Trophoblast cell (in vitro differentiated cells and primary cell): ENCODE measurements at regions not wholly inside any gene's neighbourhood (a gene's known extent, or its start where the extent isn't known, plus 50 kb on each side); places are given as distances from the start of the nearest gene placed in this dataset.

Source experiments
- DNase-seq, 2 donors: peaks; one replicate each; pipeline ENCODE4 v3.0.0-alpha.2; 2016
- H2AFZ ChIP-seq: 2 replicates; pipeline ENCODE4 v1.6.1; 2013; ENCODE audit warnings: low read length, moderate library complexity, mild to moderate bottlenecking; ENCODE audit not compliant: insufficient read depth, poor library complexity
- H2AK5ac ChIP-seq: 2 replicates; pipeline ENCODE4 v1.6.1; 2013; ENCODE audit warnings: mild to moderate bottlenecking, low read length
- H2BK120ac ChIP-seq: 2 replicates; pipeline ENCODE4 v1.6.1; 2013; ENCODE audit warnings: low read length, mild to moderate bottlenecking, moderate library complexity; ENCODE audit not compliant: insufficient read depth, poor library complexity
- H2BK12ac ChIP-seq: 2 replicates; pipeline ENCODE4 v1.6.1; 2013; ENCODE audit warnings: mild to moderate bottlenecking, low read length, moderate library complexity
- H2BK5ac ChIP-seq: 2 replicates; pipeline ENCODE4 v1.6.1; 2013; ENCODE audit warnings: low read length, low read depth, moderate library complexity, mild to moderate bottlenecking; ENCODE audit not compliant: poor library complexity
- H3K14ac ChIP-seq: 2 replicates; pipeline ENCODE4 v1.6.1; 2013; ENCODE audit warnings: mild to moderate bottlenecking, low read length
- H3K18ac ChIP-seq: 2 replicates; pipeline ENCODE4 v1.6.1; 2013; ENCODE audit warnings: mild to moderate bottlenecking, low read length
- H3K23ac ChIP-seq: 2 replicates; pipeline ENCODE4 v1.6.1; 2013; ENCODE audit warnings: low read length
- H3K27ac ChIP-seq: 2 replicates; pipeline ENCODE4 v1.5.1; 2013; ENCODE audit warnings: low read depth, mild to moderate bottlenecking, inconsistent platforms, low read length, moderate library complexity
- H3K27me3 ChIP-seq: 2 replicates; pipeline ENCODE4 v1.6.1; 2013; ENCODE audit warnings: inconsistent platforms, mild to moderate bottlenecking, low read length, moderate library complexity; ENCODE audit not compliant: insufficient read depth
- H3K36me3 ChIP-seq, 2 experiments: 1 replicate in 1 of 2; 2 replicates in 1 of 2; pipeline ENCODE4 v1.6.1; 2013; ENCODE audit warnings: low read length in 2 of 2, mild to moderate bottlenecking in 2 of 2, moderate library complexity in 1 of 2; ENCODE audit not compliant: insufficient read depth in 2 of 2, control insufficient read depth in 1 of 2
- H3K4ac ChIP-seq: 2 replicates; pipeline ENCODE4 v1.6.1; 2013; ENCODE audit warnings: low read depth, mild to moderate bottlenecking, low read length, moderate library complexity
- H3K4me1 ChIP-seq, 2 experiments: 1 replicate in 1 of 2; 2 replicates in 1 of 2; pipeline ENCODE4 v1.6.1; 2013; ENCODE audit warnings: low read length in 2 of 2, mild to moderate bottlenecking in 2 of 2, moderate library complexity in 1 of 2; ENCODE audit not compliant: insufficient read depth in 2 of 2, control insufficient read depth in 1 of 2
- H3K4me2 ChIP-seq: 2 replicates; pipeline ENCODE4 v1.6.1; 2013; ENCODE audit warnings: inconsistent platforms, mild to moderate bottlenecking, low read length, moderate library complexity
- H3K4me3 ChIP-seq: 2 replicates; pipeline ENCODE4 v1.5.1; 2013; ENCODE audit warnings: mild to moderate bottlenecking, low read depth, low read length, inconsistent platforms
- H3K79me1 ChIP-seq: one replicate; pipeline ENCODE4 v1.6.1; 2013; ENCODE audit warnings: low read length
- H3K79me2 ChIP-seq: 2 replicates; pipeline ENCODE4 v1.6.1; 2013; ENCODE audit warnings: low read length, mild to moderate bottlenecking; ENCODE audit not compliant: control insufficient read depth, insufficient read depth, poor library complexity
- H3K9ac ChIP-seq: 2 replicates; pipeline ENCODE4 v1.6.1; 2013; ENCODE audit warnings: mild to moderate bottlenecking, low read length
- H3K9me3 ChIP-seq: 2 replicates; pipeline ENCODE4 v1.6.1; 2013; ENCODE audit warnings: low read depth, mild to moderate bottlenecking, control low read depth, inconsistent platforms, low read length; ENCODE audit not compliant: insufficient read depth
- H4K12ac ChIP-seq: 2 replicates; pipeline ENCODE4 v1.6.1; 2013; ENCODE audit warnings: low read depth, mild to moderate bottlenecking, low read length, moderate library complexity
- H4K8ac ChIP-seq: 2 replicates; pipeline ENCODE4 v1.6.1; 2013; ENCODE audit warnings: low read depth, mild to moderate bottlenecking, low read length, moderate library complexity
- H4K91ac ChIP-seq: one replicate; pipeline ENCODE4 v1.6.1; 2013; ENCODE audit warnings: low read depth, mild to moderate bottlenecking, low read length, moderate library complexity
- WGBS: extraction: QIAGEN DNeasy Blood & Tissue Kit; methylation state at CpG from one replicate; pipeline ENCODE4 v1.1.7; 2013; ENCODE audit warnings: missing lambda C conversion rate; ENCODE audit not compliant: insufficient read length, insufficient coverage; ENCODE audit errors: extremely low coverage; 5-methylcytosine and 5-hydroxymethylcytosine counted together

DNA sequence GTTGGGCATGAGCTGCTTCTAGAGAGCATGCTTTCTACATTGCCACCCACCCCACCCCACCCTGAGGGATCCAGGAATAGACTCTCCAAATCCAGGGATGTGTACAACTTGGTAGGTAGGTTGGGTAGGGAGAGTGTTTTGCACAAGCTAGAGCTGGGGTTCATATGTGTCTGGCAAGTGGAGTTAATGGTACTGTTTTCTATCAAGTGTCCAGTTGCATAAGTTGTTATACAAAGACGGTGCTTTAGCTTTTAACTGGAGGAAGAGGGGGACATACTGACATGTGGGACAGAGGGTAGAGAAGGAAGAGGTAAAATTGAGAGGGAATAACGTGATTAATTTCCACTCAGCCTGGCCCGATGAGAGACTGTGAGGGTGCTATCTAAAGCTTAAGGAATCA lies 51.0 kb upstream of the TNC start:
- H3K79me1 ChIP-seq: no peaks in the 10 kb centered on the region
- no peak overlapping the region for H2BK5ac ChIP-seq
- no peak overlapping the region for H4K8ac ChIP-seq
- no CpG with 5 or more reads among the region's 3 CpGs for WGBS
- H3K79me2 ChIP-seq: no peaks in the 10 kb centered on the region
- H3K18ac ChIP-seq: no peak overlapping the region
- H3K23ac ChIP-seq: no peak overlapping the region
- no peak overlapping the region for H2BK12ac ChIP-seq
- no peak overlapping the region for H3K4ac ChIP-seq
- no peak overlapping the region for H2BK120ac ChIP-seq
- H3K4me1 ChIP-seq: peaks cover 0 to 10% of the 10 kb centered on the region in 2 experiments
- H3K9me3 ChIP-seq: no peaks in the 10 kb centered on the region
- H2AK5ac ChIP-seq: no peak overlapping the region
- no peak overlapping the region for H2AFZ ChIP-seq
- no peaks in the 10 kb centered on the region for H3K27me3 ChIP-seq
- DNase-seq: no peak
- no peak overlapping the region for H3K4me3 ChIP-seq
- no peak overlapping the region for H4K91ac ChIP-seq
- H4K12ac ChIP-seq: no peak overlapping the region
- H3K14ac ChIP-seq: no peak overlapping the region
- no peak overlapping the region for H3K4me2 ChIP-seq
- H3K9ac ChIP-seq: no peak overlapping the region
- no peak overlapping the region for H3K27ac ChIP-seq
- H3K36me3 ChIP-seq: no peaks in the 10 kb centered on the region

GRCh38 chr9:115170358-115171073 lies 52.6 kb upstream of the TNC start:
- no peak overlapping the region for H2AFZ ChIP-seq
- no peaks in the 10 kb centered on the region for H3K9me3 ChIP-seq
- H3K27me3 ChIP-seq: no peaks in the 10 kb centered on the region
- no peak overlapping the region for H3K18ac ChIP-seq
- H3K4me1 ChIP-seq: peaks cover 0 to 10% of the 10 kb centered on the region in 2 experiments
- H4K12ac ChIP-seq: no peak overlapping the region
- no peak overlapping the region for H3K9ac ChIP-seq
- no CpG with 5 or more reads among the region's 5 CpGs for WGBS
- no peak for DNase-seq
- no peak overlapping the region for H3K27ac ChIP-seq
- H4K91ac ChIP-seq: peak overlapping the region; percentile 47
- H2BK12ac ChIP-seq: peak overlapping the region; percentile 45
- H2BK120ac ChIP-seq: no peak overlapping the region
- no peak overlapping the region for H3K4ac ChIP-seq
- H3K4me3 ChIP-seq: no peak overlapping the region
- H3K23ac ChIP-seq: no peak overlapping the region
- no peak overlapping the region for H4K8ac ChIP-seq
- H3K79me1 ChIP-seq: no peaks in the 10 kb centered on the region
- no peaks in the 10 kb centered on the region for H3K36me3 ChIP-seq
- H3K4me2 ChIP-seq: no peak overlapping the region
- H2BK5ac ChIP-seq: no peak overlapping the region
- H2AK5ac ChIP-seq: no peak overlapping the region
- no peak overlapping the region for H3K14ac ChIP-seq
- H3K79me2 ChIP-seq: no peaks in the 10 kb centered on the region

DNA sequence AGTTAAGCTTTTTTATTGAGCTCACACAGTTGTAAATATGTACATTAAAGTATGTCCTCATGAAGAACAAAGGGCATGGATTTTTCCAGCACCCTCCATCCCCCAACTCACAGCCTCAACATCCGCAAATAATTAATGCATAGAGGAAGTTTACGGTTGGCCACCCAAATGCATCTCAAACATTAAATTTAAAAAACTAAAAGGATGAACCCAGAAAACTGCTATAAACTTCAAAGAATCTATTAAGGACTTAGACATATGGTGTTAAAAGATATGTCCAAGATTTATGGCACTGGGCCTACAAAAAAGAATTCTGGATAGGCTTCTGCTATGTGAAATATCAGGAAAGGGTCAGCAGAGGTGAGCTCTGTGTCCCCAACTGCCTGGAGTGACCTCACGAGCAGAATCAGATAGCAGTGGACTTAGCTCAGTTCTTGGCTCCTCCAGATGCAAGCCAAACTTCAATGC lies 54.0 kb upstream of the TNC start:
- H3K23ac ChIP-seq: no peak overlapping the region
- H2BK12ac ChIP-seq: no peak overlapping the region
- H2BK120ac ChIP-seq: no peak overlapping the region
- H3K79me2 ChIP-seq: no peaks in the 10 kb centered on the region
- H3K27ac ChIP-seq: no peak overlapping the region
- no peak overlapping the region for H2BK5ac ChIP-seq
- H3K27me3 ChIP-seq: no peaks in the 10 kb centered on the region
- H3K79me1 ChIP-seq: no peaks in the 10 kb centered on the region
- H4K8ac ChIP-seq: no peak overlapping the region
- H3K9me3 ChIP-seq: no peaks in the 10 kb centered on the region
- H2AK5ac ChIP-seq: no peak overlapping the region
- H3K4me3 ChIP-seq: no peak overlapping the region
- H3K9ac ChIP-seq: no peak overlapping the region
- no peak for DNase-seq
- no peaks in the 10 kb centered on the region for H3K36me3 ChIP-seq
- no peak overlapping the region for H3K4me2 ChIP-seq
- no peak overlapping the region for H3K4ac ChIP-seq
- peaks cover 0 to 9% of the 10 kb centered on the region in 2 experiments for H3K4me1 ChIP-seq
- no peak overlapping the region for H3K14ac ChIP-seq
- H2AFZ ChIP-seq: no peak overlapping the region
- H4K91ac ChIP-seq: no peak overlapping the region
- no peak overlapping the region for H4K12ac ChIP-seq
- no CpG with 5 or more reads among the region's 3 CpGs for WGBS
- no peak overlapping the region for H3K18ac ChIP-seq

DNA sequence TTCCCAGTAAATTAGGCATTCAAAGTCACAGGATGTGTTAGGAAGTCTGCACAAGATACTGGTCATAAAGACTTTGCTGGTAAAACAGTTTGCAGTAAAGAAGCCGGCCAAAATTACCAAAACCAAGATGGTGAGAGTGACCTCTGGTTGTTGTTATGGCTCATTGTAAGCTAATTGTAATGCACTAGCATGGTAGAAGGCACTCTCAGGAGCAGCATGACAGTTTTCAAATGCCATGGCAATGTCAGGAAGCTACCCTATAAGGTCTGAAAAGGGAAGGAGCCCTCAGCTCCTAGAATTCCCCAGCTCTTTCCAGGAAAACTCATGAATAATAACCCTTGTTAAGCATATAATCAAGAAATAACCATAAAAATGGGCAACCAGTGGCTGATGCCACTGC lies 64.3 kb upstream of the TNC start:
- H4K8ac ChIP-seq: no peak overlapping the region
- whole genome bisulfite sequencing: no CpG with 5 or more reads among the region's 1 CpG
- H2BK12ac ChIP-seq: peak overlapping the region; percentile 53
- no peak overlapping the region for H3K9ac ChIP-seq
- no peak overlapping the region for H2AK5ac ChIP-seq
- H2BK120ac ChIP-seq: no peak overlapping the region
- peaks cover 0 to 12% of the 10 kb centered on the region in 2 experiments for H3K4me1 ChIP-seq
- H2BK5ac ChIP-seq: no peak overlapping the region
- H3K27me3 ChIP-seq: no peaks in the 10 kb centered on the region
- H3K36me3 ChIP-seq: no peaks in the 10 kb centered on the region
- no peaks in the 10 kb centered on the region for H3K9me3 ChIP-seq
- peak overlapping the region; percentile 18 for H3K27ac ChIP-seq
- H2AFZ ChIP-seq: no peak overlapping the region
- no peak overlapping the region for H3K4me3 ChIP-seq
- peak overlapping the region; percentile 1 for H4K91ac ChIP-seq
- no peak for DNase-seq
- H4K12ac ChIP-seq: no peak overlapping the region
- H3K79me1 ChIP-seq: peaks cover 13% of the 10 kb centered on the region
- H3K14ac ChIP-seq: no peak overlapping the region
- H3K79me2 ChIP-seq: no peaks in the 10 kb centered on the region
- no peak overlapping the region for H3K4ac ChIP-seq
- H3K18ac ChIP-seq: no peak overlapping the region
- H3K4me2 ChIP-seq: no peak overlapping the region
- no peak overlapping the region for H3K23ac ChIP-seq
